ENCODE measurements at regions not wholly inside any gene's neighbourhood (a gene's known extent, or its start where the extent isn't known, plus 50 kb on each side); places are given as distances from the start of the nearest gene placed in this dataset.
A peak's percentile ranks its signal among the peaks of the same experiment; 100 is the strongest.

GRCh38 chr12:125690841-125691240 lies 625.6 kb downstream of the AACS start:
- no peak for DNase-seq (ENCODE audit: low spot score in 2 of 2)
- Mint-ChIP-seq H3K4me1 (no peaks in the 10 kb centered on the region), H3K27ac (no peak overlapping the region), H3K4me3 (no peak overlapping the region), H3K36me3 (no peaks in the 10 kb centered on the region), H3K9me3 (peaks cover 12% of the 10 kb centered on the region)
- ATAC-seq: no peak

GRCh38 chr12:125696054-125696453 lies 630.8 kb downstream of the AACS start:
- H3K27ac Mint-ChIP-seq: no peak overlapping the region
- no peak for ATAC-seq
- H3K9me3 Mint-ChIP-seq: peaks cover 12% of the 10 kb centered on the region
- no peaks in the 10 kb centered on the region for H3K36me3 Mint-ChIP-seq
- DNase-seq (ENCODE audit: low spot score in 2 of 2): no peak
- no peak overlapping the region for H3K4me3 Mint-ChIP-seq
- no peaks in the 10 kb centered on the region for H3K4me1 Mint-ChIP-seq

- Mint-ChIP-seq H3K36me3 (no peaks in the 10 kb centered on the region), H3K4me1 (no peaks in the 10 kb centered on the region), H3K4me3 (no peak overlapping the region), H3K27ac (no peak overlapping the region), H3K9me3 (peaks cover 4% of the 10 kb centered on the region)
- DNase-seq (ENCODE audit: low spot score in 2 of 2) (no peak), ATAC-seq (no peak)
Observed at GRCh38 chr12:125704803-125705202, 639.6 kb downstream of the AACS start.

- Mint-ChIP-seq H3K9me3 (peaks cover 13% of the 10 kb centered on the region), H3K4me3 (no peak overlapping the region), H3K4me1 (no peaks in the 10 kb centered on the region), H3K27ac (no peak overlapping the region), H3K36me3 (no peaks in the 10 kb centered on the region)
- no peak for DNase-seq (ENCODE audit: low spot score in 2 of 2)
- no peak for ATAC-seq
Observed at GRCh38 chr12:125720961-125721360, 655.7 kb downstream of the AACS start.

GRCh38 chr12:125734137-125734536 lies 668.9 kb downstream of the AACS start:
- ATAC-seq: no peak
- no peaks in the 10 kb centered on the region for H3K36me3 Mint-ChIP-seq
- H3K27ac Mint-ChIP-seq: no peak overlapping the region
- no peak for DNase-seq (ENCODE audit: low spot score in 2 of 2)
- H3K4me1 Mint-ChIP-seq: no peaks in the 10 kb centered on the region
- peaks cover 4% of the 10 kb centered on the region for H3K9me3 Mint-ChIP-seq
- H3K4me3 Mint-ChIP-seq: no peak overlapping the region

- DNase-seq (ENCODE audit: low spot score in 2 of 2): no peak
- H3K9me3 Mint-ChIP-seq: peaks cover 17% of the 10 kb centered on the region
- H3K36me3 Mint-ChIP-seq: no peaks in the 10 kb centered on the region
- H3K4me3 Mint-ChIP-seq: no peak overlapping the region
- no peak for ATAC-seq
- H3K4me1 Mint-ChIP-seq: no peaks in the 10 kb centered on the region
- H3K27ac Mint-ChIP-seq: no peak overlapping the region
Observed at GRCh38 chr12:125738211-125738610, 673.0 kb downstream of the AACS start.

- Mint-ChIP-seq H3K36me3 (no peaks in the 10 kb centered on the region), H3K4me1 (no peaks in the 10 kb centered on the region), H3K4me3 (no peak overlapping the region), H3K9me3 (peaks cover 15% of the 10 kb centered on the region), H3K27ac (no peak overlapping the region)
- DNase-seq (ENCODE audit: low spot score in 2 of 2): no peak
- no peak for ATAC-seq
Observed at GRCh38 chr12:125742413-125742812, 677.2 kb downstream of the AACS start.

GRCh38 chr12:125744201-125744600 lies 679.0 kb downstream of the AACS start:
- H3K4me3 Mint-ChIP-seq: no peak overlapping the region
- ATAC-seq (no peak), DNase-seq (ENCODE audit: low spot score in 2 of 2) (no peak)
- H3K27ac Mint-ChIP-seq: no peak overlapping the region
- H3K9me3 Mint-ChIP-seq: peaks cover 16% of the 10 kb centered on the region
- no peaks in the 10 kb centered on the region for H3K4me1 Mint-ChIP-seq
- no peaks in the 10 kb centered on the region for H3K36me3 Mint-ChIP-seq

- ATAC-seq (no peak), DNase-seq (ENCODE audit: low spot score in 2 of 2) (no peak)
- Mint-ChIP-seq H3K4me1 (no peaks in the 10 kb centered on the region), H3K9me3 (peaks cover 9% of the 10 kb centered on the region), H3K27ac (no peak overlapping the region), H3K36me3 (no peaks in the 10 kb centered on the region), H3K4me3 (no peak overlapping the region)
Observed at GRCh38 chr12:125755512-125755911, 690.3 kb downstream of the AACS start.

GRCh38 chr12:125766091-125766490 lies 700.9 kb downstream of the AACS start:
- H3K9me3 Mint-ChIP-seq: peaks cover 3% of the 10 kb centered on the region
- H3K36me3 Mint-ChIP-seq: no peaks in the 10 kb centered on the region
- ATAC-seq (no peak), DNase-seq (ENCODE audit: low spot score in 2 of 2) (no peak)
- no peaks in the 10 kb centered on the region for H3K4me1 Mint-ChIP-seq
- H3K27ac Mint-ChIP-seq: no peak overlapping the region
- H3K4me3 Mint-ChIP-seq: no peak overlapping the region

GRCh38 chr12:125772403-125772802 lies 707.2 kb downstream of the AACS start:
- Mint-ChIP-seq H3K9me3 (peaks cover 5% of the 10 kb centered on the region), H3K27ac (no peak overlapping the region), H3K4me1 (no peaks in the 10 kb centered on the region), H3K36me3 (no peaks in the 10 kb centered on the region), H3K4me3 (no peak overlapping the region)
- no peak for ATAC-seq
- no peak for DNase-seq (ENCODE audit: low spot score in 2 of 2)

- H3K27ac Mint-ChIP-seq: no peak overlapping the region
- no peak overlapping the region for H3K4me3 Mint-ChIP-seq
- ATAC-seq (no peak), DNase-seq (ENCODE audit: low spot score in 2 of 2) (peak in 1 of 2 donors; percentile 51)
- H3K36me3 Mint-ChIP-seq: no peaks in the 10 kb centered on the region
- no peaks in the 10 kb centered on the region for H3K4me1 Mint-ChIP-seq
- H3K9me3 Mint-ChIP-seq: peaks cover 5% of the 10 kb centered on the region
Observed at GRCh38 chr12:125773033-125773640, 707.9 kb downstream of the AACS start.

- Mint-ChIP-seq H3K4me1 (no peaks in the 10 kb centered on the region), H3K9me3 (peaks cover 5% of the 10 kb centered on the region), H3K27ac (no peak overlapping the region), H3K4me3 (no peak overlapping the region), H3K36me3 (no peaks in the 10 kb centered on the region)
- no peak for ATAC-seq
- DNase-seq (ENCODE audit: low spot score in 2 of 2): no peak
Observed at GRCh38 chr12:125775507-125775906, 710.3 kb downstream of the AACS start.

GRCh38 chr12:125776212-125776611 lies 711.0 kb downstream of the AACS start:
- Mint-ChIP-seq H3K4me1 (no peaks in the 10 kb centered on the region), H3K4me3 (no peak overlapping the region), H3K9me3 (peaks cover 5% of the 10 kb centered on the region), H3K36me3 (no peaks in the 10 kb centered on the region), H3K27ac (no peak overlapping the region)
- ATAC-seq: no peak
- DNase-seq (ENCODE audit: low spot score in 2 of 2): no peak

GRCh38 chr12:125786143-125786542 lies 720.9 kb downstream of the AACS start:
- Mint-ChIP-seq H3K4me3 (no peak overlapping the region), H3K9me3 (no peaks in the 10 kb centered on the region), H3K4me1 (no peaks in the 10 kb centered on the region), H3K27ac (no peak overlapping the region), H3K36me3 (no peaks in the 10 kb centered on the region)
- ATAC-seq (no peak), DNase-seq (ENCODE audit: low spot score in 2 of 2) (no peak)

- Mint-ChIP-seq H3K4me3 (no peak overlapping the region), H3K36me3 (no peaks in the 10 kb centered on the region), H3K27ac (no peak overlapping the region), H3K4me1 (no peaks in the 10 kb centered on the region), H3K9me3 (peaks cover 6% of the 10 kb centered on the region)
- DNase-seq (ENCODE audit: low spot score in 2 of 2) (no peak), ATAC-seq (no peak)
Observed at GRCh38 chr12:125794401-125794800, 729.2 kb downstream of the AACS start.

Measured in stimulated activated effector memory CD8-positive, alpha-beta T cell treated with anti-CD3 and anti-CD28 coated beads, Interleukin-12 subunit alpha, Interleukin-12 subunit beta, amount 100 ng/mL, for 72 hours (primary cell).